SK-N-SH (cell line): ENCODE measurements at regions not wholly inside any gene's neighbourhood (a gene's known extent, or its start where the extent isn't known, plus 50 kb on each side); places are given as distances from the start of the nearest gene placed in this dataset.
A peak's percentile ranks its signal among the peaks of the same experiment; 100 is the strongest.

Experiments used
- CTCF ChIA-PET: fragments of 300-600, 350-600 bp; formaldehyde crosslinking; extraction: SDS; loops from one replicate; lab custom pipeline; 2021; lab: Yijun Ruan, JAX
- POLR2A ChIA-PET: fragments of 350-600 bp; sonication (Branson Sonifier 250); formaldehyde crosslinking; extraction: SDS; loops from one replicate; lab custom pipeline; 2020; ENCODE audit warnings: antibody characterized with exemption, inconsistent platforms; lab: Yijun Ruan, JAX
- DNase-seq: peaks from one replicate; pipeline ENCODE4 v3.0.0; 2012
- H2AFZ ChIP-seq: fragments of 200-600 bp; sonication (generic); 2 replicates; pipeline ENCODE4 v1.8.1; 2016; ENCODE audit warnings: antibody characterized with exemption, mild to moderate bottlenecking, low read depth
- H3F3A ChIP-seq: fragments of 200-600 bp; sonication (generic); replicated peaks from 2 replicates; pipeline ENCODE3; 2016; ENCODE audit warnings: antibody characterized with exemption, mild to moderate bottlenecking; ENCODE audit not compliant: insufficient read depth
- H3K27ac ChIP-seq, 2 experiments: fragments of 200-500 bp in 1 of 2; fragments of 200-600 bp in 1 of 2; sonication (Bioruptor generic) in 1 of 2; sonication (generic), shearing (Covaris generic) in 1 of 2; 2 replicates each; pipeline versions ENCODE4 v1.5.1 to v1.6.1; 2014 to 2016; ENCODE audit warnings: low read depth in 2 of 2, inconsistent platforms in 1 of 2, low read length in 1 of 2, mild to moderate bottlenecking in 1 of 2, mixed read lengths in 1 of 2
- H3K27me3 ChIP-seq: fragments of 200-600 bp; sonication (generic), shearing (Covaris generic); 2 replicates; pipeline ENCODE4 v1.6.1; 2016; ENCODE audit warnings: mixed run types; ENCODE audit not compliant: insufficient read depth
- H3K36me3 ChIP-seq, 2 experiments: fragments of 200-500 bp in 1 of 2; fragments of 200-600 bp in 1 of 2; sonication (Bioruptor generic) in 1 of 2; sonication (generic) in 1 of 2; replicated peaks in 1 of 2; 2 replicates each; pipeline versions ENCODE3 to v1.5.1; 2014 to 2016; ENCODE audit warnings: low read length in 1 of 2, mild to moderate bottlenecking in 1 of 2; ENCODE audit not compliant: insufficient read depth in 2 of 2, control insufficient read depth in 1 of 2
- H3K4me1 ChIP-seq, 2 experiments: fragments of 200-500 bp in 1 of 2; fragments of 200-600 bp in 1 of 2; sonication (Bioruptor generic) in 1 of 2; sonication (generic), shearing (Covaris generic) in 1 of 2; 2 replicates each; pipeline versions ENCODE4 v1.5.1 to v1.6.1; 2014 to 2016; ENCODE audit warnings: low read depth in 1 of 2, low read length in 1 of 2, mixed run types in 1 of 2; ENCODE audit not compliant: insufficient read depth in 2 of 2, control insufficient read depth in 1 of 2
- H3K4me2 ChIP-seq: fragments of 200-600 bp; sonication (generic), shearing (Covaris generic); 2 replicates; pipeline ENCODE4 v1.6.1; 2017; ENCODE audit warnings: mixed run types
- H3K4me3 ChIP-seq, 2 experiments: fragments of 200-500 bp in 1 of 2; fragments of 200-600 bp in 1 of 2; sonication (Bioruptor generic) in 1 of 2; sonication (generic), shearing (Covaris generic) in 1 of 2; 2 replicates each; pipeline versions ENCODE4 v1.5.1 to v1.8.1; 2014 to 2016; ENCODE audit warnings: low read depth in 2 of 2, inconsistent platforms in 1 of 2, low read length in 1 of 2, mild to moderate bottlenecking in 1 of 2, mixed read lengths in 1 of 2, moderate library complexity in 1 of 2
- H3K79me2 ChIP-seq: fragments of 200-600 bp; sonication (generic); 2 replicates; pipeline ENCODE4 v1.8.1; 2017; ENCODE audit warnings: mild to moderate bottlenecking; ENCODE audit not compliant: insufficient read depth
- H3K9ac ChIP-seq: fragments of 200-600 bp; sonication (generic); 2 replicates; pipeline ENCODE4 v1.6.1; 2017; ENCODE audit warnings: mixed run types
- H3K9me2 ChIP-seq: fragments of 200-600 bp; sonication (generic); 2 replicates; pipeline ENCODE4 v1.6.1; 2017; ENCODE audit warnings: mixed run types
- H3K9me3 ChIP-seq: fragments of 200-600 bp; sonication (generic); 2 replicates; pipeline ENCODE4 v1.6.1; 2017; ENCODE audit warnings: mixed run types, mild to moderate bottlenecking, moderate library complexity
- H4K20me1 ChIP-seq: fragments of 200-600 bp; sonication (generic); 2 replicates; pipeline ENCODE4 v1.6.1; 2017; ENCODE audit warnings: mild to moderate bottlenecking, mixed run types; ENCODE audit not compliant: insufficient read depth
- EP300 ChIP-seq, 2 experiments: IDR thresholded peaks; 2 replicates each; pipeline versions ENCODE4 v1.4.0 to v1.6.1; 2012; ENCODE audit warnings: borderline replicate concordance in 1 of 2, low read depth in 1 of 2, low read length in 1 of 2
- FOSL2 ChIP-seq: IDR thresholded peaks from 2 replicates; pipeline ENCODE4 v1.4.0; 2012; ENCODE audit warnings: low read depth, mild to moderate bottlenecking, moderate library complexity, borderline replicate concordance
- FOXM1 ChIP-seq: IDR thresholded peaks from 2 replicates; pipeline ENCODE4 v1.4.0; 2012; ENCODE audit warnings: low read depth, mild to moderate bottlenecking
- GABPA ChIP-seq: IDR thresholded peaks from 2 replicates; pipeline ENCODE4 v1.4.0; 2012; ENCODE audit warnings: low read depth, mild to moderate bottlenecking
- MXI1 ChIP-seq: IDR thresholded peaks from 2 replicates; pipeline ENCODE4 v1.6.1; 2012; ENCODE audit warnings: mild to moderate bottlenecking, low read depth, low read length, improper control_type of control experiment
- RAD21 ChIP-seq: IDR thresholded peaks from 2 replicates; pipeline ENCODE4 v1.6.1; 2012; ENCODE audit warnings: mild to moderate bottlenecking, low read length
- RCOR1 ChIP-seq: fragments of 150-350 bp; IDR thresholded peaks from 2 replicates; pipeline ENCODE4 v1.6.1; 2017; ENCODE audit warnings: antibody characterized with exemption, low read length
- YY1 ChIP-seq: IDR thresholded peaks from 2 replicates; pipeline ENCODE4 v1.4.0; 2012; ENCODE audit warnings: low read depth, mild to moderate bottlenecking
- ZBTB33 ChIP-seq: IDR thresholded peaks from 2 replicates; pipeline ENCODE4 v1.4.0; 2012; ENCODE audit warnings: low read depth, borderline replicate concordance
- WGBS: methylation state at CpG from one replicate; pipeline ENCODE4 v1.1.6; 2017; ENCODE audit warnings: low lambda C conversion rate; 5-methylcytosine and 5-hydroxymethylcytosine counted together
- TF ChIP-seq, protein P1 (sequence below): fragments of 150-350 bp; IDR thresholded peaks from 2 replicates; pipeline ENCODE4 v1.6.1; 2016; ENCODE audit warnings: mild to moderate bottlenecking, low read depth, low read length

- ChIA-PET CTCF (interaction anchor here (0.8 kb wide), 1 partner anchor 16 kb away, joined by 3 read pairs; no protein-coding TSS in a partner anchor), POLR2A (no interaction called here)
- Histone ChIP-seq H3K4me1 (no peaks in the 10 kb centered on the region; a peak in 2 of 4 replicates), H3K27ac (peak overlapping the region in 1 of 2 experiments; percentile 67; a peak in 2 of 4 replicates), H3K9me3 (no peaks in the 10 kb centered on the region), H3K36me3 (no peaks in the 10 kb centered on the region), H3K79me2 (no peaks in the 10 kb centered on the region), H3F3A (no peaks in the 10 kb centered on the region), H3K4me2 (no peak overlapping the region), H4K20me1 (no peaks in the 10 kb centered on the region), H2AFZ (no peak overlapping the region), H3K27me3 (no peaks in the 10 kb centered on the region), H3K4me3 (no peak overlapping the region; a peak in 1 of 4 replicates), H3K9me2 (no peaks in the 10 kb centered on the region), H3K9ac (no peak overlapping the region)
- 33% methylated on average over 2 of the region's 2 CpGs for WGBS
- no peak for DNase-seq
- no peak for TF ChIP-seq EP300 (IDR thresholded peaks at IDR 0.05; ENCODE audit: borderline replicate concordance in 1 of 2, low read depth in 1 of 2, low read length in 1 of 2)
Observed at GRCh38 chr13:103898481-103898880, 832.3 kb upstream of the SLC10A2 start.

DNA sequence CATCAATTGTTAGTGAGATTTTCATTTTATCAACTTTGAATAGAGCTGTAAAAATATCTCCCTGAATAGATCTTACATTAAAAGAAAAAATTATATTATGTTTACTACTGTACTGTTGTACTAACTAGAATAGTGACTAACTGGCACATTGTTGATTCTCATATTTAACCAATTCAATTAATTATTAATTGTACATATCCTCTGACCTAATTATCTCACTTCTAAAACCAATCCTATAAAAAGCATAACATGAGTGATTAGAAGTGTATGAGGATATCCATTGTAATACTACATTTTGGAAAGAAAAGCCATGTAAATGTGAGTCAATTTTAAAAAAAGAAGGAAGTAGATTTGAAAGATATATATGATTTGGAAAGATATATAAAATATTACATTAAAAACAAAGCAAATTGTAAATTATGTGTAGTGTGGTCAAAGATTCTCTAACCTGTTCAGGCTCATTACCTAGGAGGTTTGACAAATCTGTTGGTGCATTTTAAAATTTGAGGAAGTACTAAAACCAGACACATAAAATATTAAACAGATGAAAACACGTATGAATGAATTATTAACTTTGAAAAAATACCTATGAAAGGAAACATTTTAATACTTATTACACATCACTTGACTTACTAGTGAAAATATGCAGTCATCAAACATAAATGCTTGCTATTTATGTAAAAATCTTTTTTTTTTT is 829.8 kb upstream of the SLC10A2 start:
- Histone ChIP-seq H3K9me3 (no peaks in the 10 kb centered on the region), H3F3A (no peaks in the 10 kb centered on the region), H3K79me2 (no peaks in the 10 kb centered on the region), H3K4me2 (no peak overlapping the region), H3K9me2 (no peaks in the 10 kb centered on the region), H3K4me1 (no peaks in the 10 kb centered on the region; a peak in 1 of 4 replicates), H3K36me3 (no peaks in the 10 kb centered on the region), H2AFZ (no peak overlapping the region), H3K27ac (no peak overlapping the region), H3K9ac (no peak overlapping the region), H3K4me3 (no peak overlapping the region), H3K27me3 (no peaks in the 10 kb centered on the region), H4K20me1 (no peaks in the 10 kb centered on the region)
- CTCF ChIA-PET = no interaction called here
- 33% methylated on average over 1 of the region's 1 CpG for WGBS
- TF ChIP-seq FOSL2 = no peak
- TF ChIP-seq RCOR1 = no peak
- TF ChIP-seq FOXM1 = no peak
- no peak for TF ChIP-seq RAD21
- TF ChIP-seq, protein P1, sequence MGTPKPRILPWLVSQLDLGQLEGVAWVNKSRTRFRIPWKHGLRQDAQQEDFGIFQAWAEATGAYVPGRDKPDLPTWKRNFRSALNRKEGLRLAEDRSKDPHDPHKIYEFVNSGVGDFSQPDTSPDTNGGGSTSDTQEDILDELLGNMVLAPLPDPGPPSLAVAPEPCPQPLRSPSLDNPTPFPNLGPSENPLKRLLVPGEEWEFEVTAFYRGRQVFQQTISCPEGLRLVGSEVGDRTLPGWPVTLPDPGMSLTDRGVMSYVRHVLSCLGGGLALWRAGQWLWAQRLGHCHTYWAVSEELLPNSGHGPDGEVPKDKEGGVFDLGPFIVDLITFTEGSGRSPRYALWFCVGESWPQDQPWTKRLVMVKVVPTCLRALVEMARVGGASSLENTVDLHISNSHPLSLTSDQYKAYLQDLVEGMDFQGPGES = no peak
- TF ChIP-seq YY1 = no peak
- no peak for TF ChIP-seq GABPA
- TF ChIP-seq ZBTB33 = no peak
- no peak for TF ChIP-seq MXI1
- POLR2A ChIA-PET = no interaction called here
- DNase-seq = no peak
